ENCODE measurements at regions not wholly inside any gene's neighbourhood (a gene's known extent, or its start where the extent isn't known, plus 50 kb on each side); places are given as distances from the start of the nearest gene placed in this dataset.
A peak's percentile ranks its signal among the peaks of the same experiment; 100 is the strongest.

- 86% methylated on average over 1 of the region's 2 CpGs for WGBS
Measured at GRCh38 chrX:39734174-39734776, 363.5 kb downstream of the BCOR start.

GRCh38 chrX:39736216-39737211, 361.2 kb downstream of the BCOR start:
- Histone ChIP-seq H3K23ac (ENCODE audit: low read length in 2 of 2) (no peak overlapping the region), H2BK120ac (ENCODE audit: low read depth, low read length) (no peak overlapping the region), H3K79me1 (replicated peaks; ENCODE audit: low read length, poor library complexity, severe bottlenecking) (no peaks in the 10 kb centered on the region), H3K9ac (ENCODE audit: low read length) (peak overlapping the region; percentile 23), H2BK5ac (ENCODE audit: low read depth, low read length, poor library complexity, severe bottlenecking) (no peak overlapping the region), H3K27ac (ENCODE audit: low read length, poor library complexity, severe bottlenecking) (no peak overlapping the region), H3K9me3 (ENCODE audit: control insufficient read depth, low read length) (no peaks in the 10 kb centered on the region), H3K27me3 (ENCODE audit: control insufficient read depth in 1 of 2, insufficient read depth in 1 of 2, low read length in 2 of 2) (peaks cover 0 to 45% of the 10 kb centered on the region in 2 experiments), H2BK15ac (ENCODE audit: low read depth, poor library complexity, severe bottlenecking) (no peak overlapping the region), H3K4me3 (ENCODE audit: insufficient read depth in 1 of 2, low read depth in 1 of 2, low read length in 2 of 2) (no peak overlapping the region), H3K14ac (ENCODE audit: low read length in 2 of 2) (peak overlapping the region in 1 of 2 experiments; percentile 32), H3K4me2 (ENCODE audit: low read length, poor library complexity, severe bottlenecking) (no peak overlapping the region), H4K91ac (ENCODE audit: low read length) (peak overlapping the region; percentile 11), H2BK12ac (ENCODE audit: low read length in 2 of 2) (peak overlapping the region in 1 of 2 experiments; percentile 63), H4K8ac (ENCODE audit: low read length) (no peak overlapping the region), H3K4ac (ENCODE audit: low read depth in 1 of 2, low read length in 2 of 2) (no peak overlapping the region), H3K18ac (ENCODE audit: low read depth in 1 of 2, low read length in 2 of 2) (peak overlapping the region in 1 of 2 experiments; percentile 52), H2AK5ac (ENCODE audit: low read length, severe bottlenecking) (no peak overlapping the region), H3K36me3 (ENCODE audit: control insufficient read depth in 1 of 2, insufficient read depth in 2 of 2, low read depth in 1 of 2, low read length in 2 of 2) (no peaks in the 10 kb centered on the region), H3K4me1 (ENCODE audit: control insufficient read depth, insufficient read depth, low read depth, low read length) (peaks cover 3% of the 10 kb centered on the region), H2AFZ (ENCODE audit: low read depth, low read length) (no peak overlapping the region)
- peak; percentile 28 for DNase-seq
- 90% methylated on average over 20 of the region's 22 CpGs for WGBS

More at GRCh38 chrX:39734174-39734776, 363.5 kb downstream of the BCOR start:
- H3K36me3 ChIP-seq (ENCODE audit: control insufficient read depth in 1 of 2, insufficient read depth in 2 of 2, low read depth in 1 of 2, low read length in 2 of 2): no peaks in the 10 kb centered on the region
- no peak overlapping the region for H2AFZ ChIP-seq (ENCODE audit: low read depth, low read length)
- H3K9me3 ChIP-seq (ENCODE audit: control insufficient read depth, low read length): peaks cover 1% of the 10 kb centered on the region
- H3K14ac ChIP-seq (ENCODE audit: low read length in 2 of 2): no peak overlapping the region
- no peak overlapping the region for H2AK5ac ChIP-seq (ENCODE audit: low read length, severe bottlenecking)
- H3K27ac ChIP-seq (ENCODE audit: low read length, poor library complexity, severe bottlenecking): no peak overlapping the region
- no peak overlapping the region for H2BK12ac ChIP-seq (ENCODE audit: low read length in 2 of 2)
- peaks cover 19% of the 10 kb centered on the region for H3K4me1 ChIP-seq (ENCODE audit: control insufficient read depth, insufficient read depth, low read depth, low read length)
- H4K8ac ChIP-seq (ENCODE audit: low read length): no peak overlapping the region
- no peak overlapping the region for H3K4me2 ChIP-seq (ENCODE audit: low read length, poor library complexity, severe bottlenecking)
- H3K9ac ChIP-seq (ENCODE audit: low read length): no peak overlapping the region
- H3K27me3 ChIP-seq (ENCODE audit: control insufficient read depth in 1 of 2, insufficient read depth in 1 of 2, low read length in 2 of 2): peaks cover 0 to 54% of the 10 kb centered on the region in 2 experiments
- no peak overlapping the region for H3K23ac ChIP-seq (ENCODE audit: low read length in 2 of 2)
- H2BK15ac ChIP-seq (ENCODE audit: low read depth, poor library complexity, severe bottlenecking): no peak overlapping the region
- no peaks in the 10 kb centered on the region for H3K79me1 ChIP-seq (replicated peaks; ENCODE audit: low read length, poor library complexity, severe bottlenecking)
- no peak overlapping the region for H3K4me3 ChIP-seq (ENCODE audit: insufficient read depth in 1 of 2, low read depth in 1 of 2, low read length in 2 of 2)
- H4K91ac ChIP-seq (ENCODE audit: low read length): no peak overlapping the region
- no peak overlapping the region for H3K4ac ChIP-seq (ENCODE audit: low read depth in 1 of 2, low read length in 2 of 2)
- no peak overlapping the region for H2BK120ac ChIP-seq (ENCODE audit: low read depth, low read length)
- H2BK5ac ChIP-seq (ENCODE audit: low read depth, low read length, poor library complexity, severe bottlenecking): no peak overlapping the region
- no peak overlapping the region for H3K18ac ChIP-seq (ENCODE audit: low read depth in 1 of 2, low read length in 2 of 2)
- DNase-seq: no peak

GRCh38 chrX:39739585-39739984, 358.2 kb downstream of the BCOR start:
- DNase-seq: no peak
- WGBS: 98% methylated on average over 6 of the region's 7 CpGs

GRCh38 chrX:39740078-39740477, 357.7 kb downstream of the BCOR start:
- peaks cover 0 to 31% of the 10 kb centered on the region in 2 experiments for H3K27me3 ChIP-seq (ENCODE audit: control insufficient read depth in 1 of 2, insufficient read depth in 1 of 2, low read length in 2 of 2)
- no peak overlapping the region for H2BK15ac ChIP-seq (ENCODE audit: low read depth, poor library complexity, severe bottlenecking)
- no peak overlapping the region for H3K23ac ChIP-seq (ENCODE audit: low read length in 2 of 2)
- no peak overlapping the region for H2BK12ac ChIP-seq (ENCODE audit: low read length in 2 of 2)
- no peak overlapping the region for H3K9ac ChIP-seq (ENCODE audit: low read length)
- no peak overlapping the region for H3K4ac ChIP-seq (ENCODE audit: low read depth in 1 of 2, low read length in 2 of 2)
- H3K9me3 ChIP-seq (ENCODE audit: control insufficient read depth, low read length): no peaks in the 10 kb centered on the region
- WGBS: 94% methylated on average over 5 of the region's 5 CpGs
- H3K18ac ChIP-seq (ENCODE audit: low read depth in 1 of 2, low read length in 2 of 2): no peak overlapping the region
- H2AFZ ChIP-seq (ENCODE audit: low read depth, low read length): no peak overlapping the region
- H3K4me2 ChIP-seq (ENCODE audit: low read length, poor library complexity, severe bottlenecking): no peak overlapping the region
- no peak overlapping the region for H3K27ac ChIP-seq (ENCODE audit: low read length, poor library complexity, severe bottlenecking)
- H4K8ac ChIP-seq (ENCODE audit: low read length): no peak overlapping the region
- H3K4me3 ChIP-seq (ENCODE audit: insufficient read depth in 1 of 2, low read depth in 1 of 2, low read length in 2 of 2): no peak overlapping the region
- no peak overlapping the region for H4K91ac ChIP-seq (ENCODE audit: low read length)
- no peak overlapping the region for H2AK5ac ChIP-seq (ENCODE audit: low read length, severe bottlenecking)
- H3K4me1 ChIP-seq (ENCODE audit: control insufficient read depth, insufficient read depth, low read depth, low read length): peaks cover 3% of the 10 kb centered on the region
- H2BK120ac ChIP-seq (ENCODE audit: low read depth, low read length): no peak overlapping the region
- no peaks in the 10 kb centered on the region for H3K79me1 ChIP-seq (replicated peaks; ENCODE audit: low read length, poor library complexity, severe bottlenecking)
- H3K14ac ChIP-seq (ENCODE audit: low read length in 2 of 2): no peak overlapping the region
- DNase-seq: no peak
- H2BK5ac ChIP-seq (ENCODE audit: low read depth, low read length, poor library complexity, severe bottlenecking): no peak overlapping the region
- no peaks in the 10 kb centered on the region for H3K36me3 ChIP-seq (ENCODE audit: control insufficient read depth in 1 of 2, insufficient read depth in 2 of 2, low read depth in 1 of 2, low read length in 2 of 2)

More at GRCh38 chrX:39739585-39739984, 358.2 kb downstream of the BCOR start:
- H3K27me3 ChIP-seq (ENCODE audit: control insufficient read depth in 1 of 2, insufficient read depth in 1 of 2, low read length in 2 of 2): peaks cover 0 to 36% of the 10 kb centered on the region in 2 experiments
- no peak overlapping the region for H2BK5ac ChIP-seq (ENCODE audit: low read depth, low read length, poor library complexity, severe bottlenecking)
- no peak overlapping the region for H3K18ac ChIP-seq (ENCODE audit: low read depth in 1 of 2, low read length in 2 of 2)
- H2AK5ac ChIP-seq (ENCODE audit: low read length, severe bottlenecking): no peak overlapping the region
- H2BK12ac ChIP-seq (ENCODE audit: low read length in 2 of 2): no peak overlapping the region
- no peak overlapping the region for H2AFZ ChIP-seq (ENCODE audit: low read depth, low read length)
- no peak overlapping the region for H3K4me2 ChIP-seq (ENCODE audit: low read length, poor library complexity, severe bottlenecking)
- no peak overlapping the region for H3K4ac ChIP-seq (ENCODE audit: low read depth in 1 of 2, low read length in 2 of 2)
- no peak overlapping the region for H2BK120ac ChIP-seq (ENCODE audit: low read depth, low read length)
- no peak overlapping the region for H2BK15ac ChIP-seq (ENCODE audit: low read depth, poor library complexity, severe bottlenecking)
- no peak overlapping the region for H3K27ac ChIP-seq (ENCODE audit: low read length, poor library complexity, severe bottlenecking)
- no peak overlapping the region for H3K14ac ChIP-seq (ENCODE audit: low read length in 2 of 2)
- no peaks in the 10 kb centered on the region for H3K79me1 ChIP-seq (replicated peaks; ENCODE audit: low read length, poor library complexity, severe bottlenecking)
- H3K9me3 ChIP-seq (ENCODE audit: control insufficient read depth, low read length): no peaks in the 10 kb centered on the region
- H3K4me1 ChIP-seq (ENCODE audit: control insufficient read depth, insufficient read depth, low read depth, low read length): peaks cover 3% of the 10 kb centered on the region
- H4K8ac ChIP-seq (ENCODE audit: low read length): no peak overlapping the region
- no peaks in the 10 kb centered on the region for H3K36me3 ChIP-seq (ENCODE audit: control insufficient read depth in 1 of 2, insufficient read depth in 2 of 2, low read depth in 1 of 2, low read length in 2 of 2)
- H4K91ac ChIP-seq (ENCODE audit: low read length): no peak overlapping the region
- H3K4me3 ChIP-seq (ENCODE audit: insufficient read depth in 1 of 2, low read depth in 1 of 2, low read length in 2 of 2): no peak overlapping the region
- no peak overlapping the region for H3K23ac ChIP-seq (ENCODE audit: low read length in 2 of 2)
- no peak overlapping the region for H3K9ac ChIP-seq (ENCODE audit: low read length)
